ENCODE measurements at regions not wholly inside any gene's neighbourhood (a gene's known extent, or its start where the extent isn't known, plus 50 kb on each side); places are given as distances from the start of the nearest gene placed in this dataset.

GRCh38 chr12:88303335-88303734 is 161.2 kb downstream of the TMTC3 start:
- DNase-seq (ENCODE audit: extremely low spot score, unreplicated experiment) = no peak
- Mint-ChIP-seq H3K4me1 (ENCODE audit: unreplicated experiment) (peaks cover 32% of the 10 kb centered on the region), H3K4me3 (no peak overlapping the region), H3K27ac (no peak overlapping the region), H3K36me3 (no peaks in the 10 kb centered on the region), H3K27me3 (no peaks in the 10 kb centered on the region), H3K9me3 (no peaks in the 10 kb centered on the region)
- TF ChIP-seq CTCF (conservative IDR thresholded peaks at IDR 0.05) = no peak

GRCh38 chr12:88305254-88305890 is 163.3 kb downstream of the TMTC3 start:
- H3K4me1 Mint-ChIP-seq (ENCODE audit: unreplicated experiment) = peaks cover 23% of the 10 kb centered on the region
- H3K27me3 Mint-ChIP-seq = no peaks in the 10 kb centered on the region

GRCh38 chr12:88306471-88307069 is 164.5 kb downstream of the TMTC3 start:
- Mint-ChIP-seq H3K4me1 (ENCODE audit: unreplicated experiment) (peaks cover 17% of the 10 kb centered on the region), H3K27ac (no peak overlapping the region), H3K36me3 (no peaks in the 10 kb centered on the region), H3K9me3 (no peaks in the 10 kb centered on the region), H3K27me3 (no peaks in the 10 kb centered on the region), H3K4me3 (peak overlapping the region; percentile 1)
- no peak for DNase-seq (ENCODE audit: extremely low spot score, unreplicated experiment)
- no peak for TF ChIP-seq CTCF (conservative IDR thresholded peaks at IDR 0.05)

More at GRCh38 chr12:88305254-88305890, 163.3 kb downstream of the TMTC3 start:
- Mint-ChIP-seq H3K27ac (no peak overlapping the region), H3K4me3 (no peak overlapping the region), H3K36me3 (no peaks in the 10 kb centered on the region), H3K9me3 (no peaks in the 10 kb centered on the region)
- DNase-seq (ENCODE audit: extremely low spot score, unreplicated experiment) = no peak
- peak; percentile 53 for TF ChIP-seq CTCF (conservative IDR thresholded peaks at IDR 0.05)

- DNase-seq (ENCODE audit: extremely low spot score, unreplicated experiment) = no peak
- no peaks in the 10 kb centered on the region for H3K36me3 Mint-ChIP-seq
- H3K4me1 Mint-ChIP-seq (ENCODE audit: unreplicated experiment) = peaks cover 17% of the 10 kb centered on the region
- H3K27ac Mint-ChIP-seq = no peak overlapping the region
- H3K4me3 Mint-ChIP-seq = no peak overlapping the region
- no peaks in the 10 kb centered on the region for H3K9me3 Mint-ChIP-seq
- TF ChIP-seq CTCF (conservative IDR thresholded peaks at IDR 0.05) = no peak
- H3K27me3 Mint-ChIP-seq = no peaks in the 10 kb centered on the region
Observed at GRCh38 chr12:88307961-88308360, 165.9 kb downstream of the TMTC3 start.

- Mint-ChIP-seq H3K27me3 (no peaks in the 10 kb centered on the region), H3K4me1 (ENCODE audit: unreplicated experiment) (peaks cover 17% of the 10 kb centered on the region), H3K4me3 (no peak overlapping the region), H3K9me3 (no peaks in the 10 kb centered on the region), H3K27ac (no peak overlapping the region), H3K36me3 (no peaks in the 10 kb centered on the region)
- DNase-seq (ENCODE audit: extremely low spot score, unreplicated experiment) = no peak
- TF ChIP-seq CTCF (conservative IDR thresholded peaks at IDR 0.05) = no peak
Observed at GRCh38 chr12:88308825-88309224, 166.7 kb downstream of the TMTC3 start.
